Activated CD8-positive, alpha-beta memory T cell treated with anti-CD3 and anti-CD28 coated beads, Interleukin-2, amount 50 U/mL, for 24 hours (primary cell): ENCODE measurements at regions not wholly inside any gene's neighbourhood (a gene's known extent, or its start where the extent isn't known, plus 50 kb on each side); places are given as distances from the start of the nearest gene placed in this dataset.

Experiments
- DNase-seq: peaks from one replicate; pipeline ENCODE4 v3.0.0-alpha.2; 2020; ENCODE audit errors: extremely low read depth

DNA sequence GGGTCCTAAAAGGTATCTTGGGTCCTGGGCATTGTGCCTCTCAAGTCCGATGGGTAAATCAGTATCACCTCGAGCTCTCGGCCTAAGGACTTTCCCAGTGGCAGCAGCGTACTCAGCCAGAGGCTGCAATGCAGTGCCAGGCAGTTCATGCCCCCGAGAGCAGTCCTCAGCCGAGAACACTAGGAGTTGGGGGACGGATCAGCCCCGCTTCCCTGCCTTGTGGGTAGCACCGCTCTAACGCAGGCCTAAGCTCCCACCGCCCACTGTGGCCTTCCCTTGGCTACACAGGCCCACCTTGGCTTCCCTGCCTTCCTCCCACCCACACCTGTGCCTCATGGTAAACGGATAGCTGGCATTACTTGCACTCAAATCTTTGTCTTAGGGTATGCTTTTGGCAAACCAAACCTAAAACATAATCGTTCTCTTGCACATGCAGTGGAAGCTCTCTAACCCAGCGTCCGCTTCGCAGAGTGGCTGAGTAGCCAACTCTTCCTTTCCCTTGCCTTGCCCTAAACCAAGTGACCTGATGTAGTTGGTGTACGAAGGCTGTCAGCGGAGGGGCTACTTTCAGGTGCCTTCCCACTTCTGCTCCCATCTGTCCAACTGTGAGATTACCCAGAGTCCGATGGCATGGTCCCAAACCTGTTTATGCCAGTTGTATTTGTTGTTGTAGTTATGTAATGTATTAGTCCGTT is 73.2 kb upstream of the CHST15 start:
- DNase-seq = no peak

DNA sequence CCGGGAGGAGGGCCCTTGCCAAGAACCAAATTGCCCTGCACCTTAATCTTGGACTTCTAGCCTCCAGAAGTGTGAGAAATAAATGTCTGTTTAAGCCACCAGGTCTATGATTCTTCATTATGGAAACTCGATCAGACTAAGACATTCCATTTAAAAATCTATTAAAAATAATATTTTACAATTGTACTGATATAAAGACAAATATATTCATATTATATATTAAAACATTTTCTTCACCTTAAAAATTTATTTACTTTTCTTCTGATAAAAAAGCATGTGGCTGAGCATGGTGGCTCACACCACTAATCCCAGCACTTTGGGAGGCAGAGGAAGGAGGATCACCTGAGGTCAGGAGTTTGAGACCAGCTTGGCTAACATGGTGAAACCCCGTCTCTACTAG is 72.4 kb upstream of the CHST15 start:
- no peak for DNase-seq

GRCh38 chr10:124165311-124165710 is 71.9 kb upstream of the CHST15 start:
- DNase-seq = no peak

GRCh38 chr10:124164264-124164663 is 70.9 kb upstream of the CHST15 start:
- DNase-seq = no peak

DNA sequence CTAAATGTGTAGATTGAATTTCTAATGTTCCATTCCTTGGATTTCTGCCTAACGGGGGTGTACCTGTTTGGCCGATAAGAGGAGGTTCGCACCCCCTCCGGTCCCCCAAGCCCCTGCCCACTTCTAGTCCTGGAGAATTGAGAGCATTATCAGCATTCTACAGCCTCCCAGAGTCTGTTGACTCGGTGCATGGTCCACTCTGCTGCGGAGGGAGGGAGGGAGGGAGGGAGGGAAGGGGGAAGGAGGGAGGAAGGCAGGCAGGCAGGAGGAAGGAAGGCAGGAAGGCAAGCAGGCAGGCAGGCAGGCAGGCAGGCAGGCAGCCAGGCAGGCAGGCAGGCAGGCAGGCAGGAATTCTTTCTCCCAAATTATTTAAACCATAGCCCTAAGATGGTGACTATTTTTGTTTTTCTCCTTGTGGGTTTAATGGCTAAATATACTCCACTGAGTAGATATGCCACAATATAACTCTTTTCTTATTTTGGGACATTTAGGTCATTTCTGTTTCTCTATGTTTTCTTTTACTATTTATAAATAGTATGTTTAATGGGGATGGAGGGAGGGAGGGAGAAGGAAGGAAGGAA is 69.5 kb upstream of the CHST15 start:
- no peak for DNase-seq

DNA sequence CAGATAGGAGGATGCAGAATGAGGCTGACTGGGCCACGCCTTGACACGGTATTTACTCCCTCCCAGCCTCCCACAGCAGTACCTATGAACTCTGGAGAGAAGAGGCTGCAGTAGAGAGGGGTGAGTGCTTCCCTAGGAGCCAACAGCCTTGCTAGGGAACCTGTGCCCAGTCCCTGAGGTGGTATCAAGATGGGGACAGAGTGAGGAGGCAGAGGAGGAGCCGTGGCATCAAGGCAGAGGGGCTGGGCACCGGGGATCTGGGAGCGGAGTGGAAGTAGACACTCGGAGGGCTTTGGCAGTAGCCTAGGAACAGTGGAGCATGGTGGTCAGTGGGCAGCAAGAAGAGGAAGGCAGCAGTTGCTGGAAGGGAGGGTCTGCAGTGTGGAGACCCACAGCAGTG is 68.7 kb upstream of the CHST15 start:
- no peak for DNase-seq

GRCh38 chr10:124161601-124162000 is 68.2 kb upstream of the CHST15 start:
- no peak for DNase-seq

GRCh38 chr10:124160943-124161582 is 67.7 kb upstream of the CHST15 start:
- DNase-seq = no peak

GRCh38 chr10:124160176-124160575 is 66.8 kb upstream of the CHST15 start:
- no peak for DNase-seq

- DNase-seq = no peak
These were observed 65.8 kb upstream of the CHST15 start for GRCh38 chr10:124159153-124159552.

- DNase-seq = no peak
These were observed 65.2 kb upstream of the CHST15 start for GRCh38 chr10:124158592-124158991.

- DNase-seq = no peak
These were observed 63.9 kb upstream of the CHST15 start for GRCh38 chr10:124157271-124157681.

- DNase-seq = no peak
These were observed 63.3 kb upstream of the CHST15 start for GRCh38 chr10:124156524-124157260.

- no peak for DNase-seq
These were observed 62.5 kb upstream of the CHST15 start for GRCh38 chr10:124155781-124156435.

DNA sequence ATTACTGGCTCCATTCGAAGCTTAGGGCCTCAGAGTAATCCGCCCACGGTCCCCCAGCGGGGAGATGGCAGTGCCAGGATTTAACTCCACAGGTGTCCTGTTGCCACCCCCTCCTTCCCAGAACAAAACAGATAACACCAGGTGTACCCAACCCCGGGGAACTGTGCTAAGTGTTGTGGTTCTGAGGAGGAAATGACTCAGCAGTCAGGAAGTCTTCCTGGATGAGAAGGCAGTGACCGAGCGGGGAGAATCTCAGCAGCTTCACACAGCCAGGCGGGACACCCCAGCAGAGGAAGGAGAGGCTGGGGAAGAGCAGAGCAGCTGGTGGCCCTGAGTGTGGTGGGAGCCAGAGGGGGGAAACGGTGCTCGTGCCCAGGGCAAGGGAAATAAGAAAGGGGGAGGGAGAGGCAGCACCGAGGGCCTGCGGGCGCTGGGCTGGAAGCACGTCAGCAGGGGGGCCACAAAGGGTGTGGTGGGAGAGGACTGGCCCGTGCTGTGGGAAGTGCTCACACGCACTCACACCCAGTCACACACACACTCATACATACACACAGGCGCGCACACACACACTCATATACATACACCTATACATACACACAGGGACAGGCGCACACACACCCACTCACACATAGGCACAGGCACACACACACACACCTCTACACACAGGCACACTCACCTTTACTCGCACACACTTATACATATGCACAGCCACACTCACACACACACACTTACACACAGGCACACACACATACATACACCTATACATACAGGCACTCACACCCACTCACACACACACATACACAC is 59.8 kb upstream of the CHST15 start:
- DNase-seq = peak; percentile 17

DNA sequence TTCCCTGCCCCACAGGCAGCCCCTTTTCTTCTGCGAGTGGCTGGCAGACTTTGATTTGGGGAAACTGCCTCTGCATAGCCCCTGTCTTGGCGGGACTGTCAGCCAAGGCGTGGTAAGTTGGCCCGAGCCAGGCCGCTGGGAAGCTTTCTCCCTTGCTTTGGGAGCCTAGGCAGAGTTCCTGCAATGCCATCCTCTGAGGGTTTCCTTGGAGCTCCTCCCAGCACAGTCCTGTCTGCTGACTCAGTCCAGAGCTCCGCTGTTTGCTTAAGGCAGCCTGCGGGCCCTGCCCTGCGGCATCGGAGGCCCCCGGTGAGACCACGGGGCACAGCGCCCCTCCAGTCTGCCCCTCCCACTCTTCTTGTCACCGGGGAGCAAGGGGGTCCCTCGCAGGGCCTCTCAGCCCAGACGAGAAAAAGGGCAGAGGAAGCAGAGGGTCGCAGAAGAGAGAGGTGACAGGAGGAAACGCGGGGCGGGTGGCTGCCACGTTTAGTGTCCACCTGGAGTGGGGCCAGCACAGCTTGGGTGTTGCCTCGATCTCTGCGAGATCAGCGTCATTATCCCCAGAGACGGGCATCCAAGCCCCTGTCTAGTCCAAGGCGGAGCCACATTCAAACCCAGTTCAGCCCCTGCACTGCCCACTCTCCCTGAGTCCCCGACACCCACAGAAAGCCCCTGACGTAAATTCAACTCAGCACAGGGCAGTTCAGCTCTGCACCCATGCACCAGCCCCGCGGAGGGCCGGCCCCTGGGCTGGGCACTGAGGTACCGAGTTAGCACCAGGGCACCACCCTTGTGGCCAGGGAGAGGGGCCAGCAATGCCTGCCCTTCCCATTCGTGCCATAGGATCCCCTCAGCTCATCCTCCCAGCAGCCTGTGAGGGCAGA is 59.0 kb upstream of the CHST15 start:
- DNase-seq = no peak

DNA sequence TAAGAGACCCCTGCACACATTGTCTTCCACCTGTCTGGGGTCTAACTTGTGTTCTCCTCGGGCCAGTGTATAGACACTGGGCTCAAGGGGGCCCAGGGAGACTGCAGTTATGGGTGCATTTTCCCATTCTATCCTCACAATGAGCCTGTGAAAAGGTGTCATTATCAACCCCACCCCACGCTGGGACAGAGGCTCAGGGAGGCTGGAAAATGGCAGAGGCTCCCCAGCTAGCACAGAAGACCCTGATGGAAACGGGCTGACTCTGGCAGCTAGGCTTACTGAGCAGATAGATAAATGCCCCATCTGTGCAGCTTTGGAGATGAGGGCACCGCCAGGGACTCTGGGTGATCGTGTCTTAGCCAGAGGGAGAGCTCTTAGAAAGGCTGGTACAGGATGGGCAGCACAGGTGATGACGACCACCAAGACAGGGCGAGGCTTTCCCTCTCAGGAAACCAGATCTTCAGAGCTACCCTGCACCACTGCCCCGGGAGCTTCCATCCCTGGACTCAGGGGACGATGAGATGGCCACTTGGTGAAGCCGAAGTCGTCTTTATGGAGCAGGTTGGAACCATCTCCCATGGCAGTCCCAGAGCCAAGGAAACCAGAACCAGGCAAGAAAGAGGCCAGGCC is 58.2 kb upstream of the CHST15 start:
- no peak for DNase-seq

GRCh38 chr10:124150807-124151417 is 57.5 kb upstream of the CHST15 start:
- DNase-seq = no peak

DNA sequence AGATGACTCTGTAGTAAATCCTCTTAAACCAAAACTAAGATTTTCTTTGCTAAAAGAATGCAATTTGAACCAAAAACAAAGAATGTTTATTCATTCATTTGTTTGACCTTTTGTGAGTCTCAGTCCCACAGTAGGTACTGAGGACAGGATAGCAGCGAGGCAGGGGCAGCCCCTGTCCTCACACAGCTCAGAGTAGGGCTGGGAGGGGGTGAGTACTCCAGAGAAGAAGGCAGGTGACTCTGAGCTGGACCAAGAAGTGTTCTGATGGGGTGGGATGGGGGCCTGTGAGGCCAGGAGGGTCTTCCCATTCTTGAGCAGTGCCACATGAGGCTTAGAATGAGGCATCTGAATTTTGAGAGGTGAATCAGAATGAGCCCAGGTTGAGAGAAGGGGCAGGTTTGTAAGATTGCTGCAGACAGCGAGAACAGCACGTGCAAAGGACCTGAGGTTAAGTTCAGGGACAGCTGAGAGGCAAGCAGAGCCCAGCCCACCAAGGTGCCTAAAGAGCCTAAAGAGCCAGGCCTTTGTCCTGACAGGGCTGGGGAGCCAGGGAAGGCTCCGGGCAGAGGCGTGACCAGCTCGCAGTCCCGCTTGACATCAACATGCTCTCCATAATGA is 56.9 kb upstream of the CHST15 start:
- DNase-seq = no peak
